Uterus (tissue), 2 donors: ENCODE measurements at regions not wholly inside any gene's neighbourhood (a gene's known extent, or its start where the extent isn't known, plus 50 kb on each side); places are given as distances from the start of the nearest gene placed in this dataset.

Source experiments
- POLR2A ChIP-seq, 2 donors: fragments of 450-650 bp; IDR thresholded peaks; one replicate each; pipeline ENCODE4 v1.6.1; 2016; ENCODE audit warnings: antibody characterized with exemption in 2 of 2, mild to moderate bottlenecking in 1 of 2, moderate library complexity in 1 of 2
- TF ChIP-seq, protein P1 (sequence below), 4 experiments: fragments of 200-600 bp in 2 of 4; fragments of 450-650 bp in 2 of 4; sonication (generic) in 2 of 4; IDR thresholded peaks; one replicate each; pipeline ENCODE4 v1.5.1; 2016 to 2019; ENCODE audit warnings: antibody characterized with exemption in 4 of 4, mild to moderate bottlenecking in 2 of 4, moderate library complexity in 1 of 4

DNA sequence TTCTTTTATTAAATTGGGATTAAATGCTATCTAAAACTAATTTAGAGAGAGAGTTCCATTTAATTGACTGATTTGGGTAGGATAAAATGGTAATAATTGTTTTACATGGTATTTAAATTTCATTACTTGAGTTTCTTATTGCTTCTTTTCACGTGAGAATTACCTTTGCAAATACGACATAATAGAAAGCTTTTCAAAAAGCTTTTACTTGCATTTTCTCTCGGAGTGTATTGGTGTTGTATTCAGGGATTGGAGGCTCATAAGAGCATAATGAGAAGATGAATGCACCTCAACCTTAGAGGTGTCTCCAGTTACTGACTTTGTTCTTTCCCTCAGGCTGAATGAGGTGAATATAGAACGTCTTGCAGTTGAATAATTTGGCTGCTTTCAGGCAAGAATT, 67.4 kb upstream of the CPHXL start:
- no peak for TF ChIP-seq POLR2A (IDR thresholded peaks at IDR 0.05)
- TF ChIP-seq, protein P1, sequence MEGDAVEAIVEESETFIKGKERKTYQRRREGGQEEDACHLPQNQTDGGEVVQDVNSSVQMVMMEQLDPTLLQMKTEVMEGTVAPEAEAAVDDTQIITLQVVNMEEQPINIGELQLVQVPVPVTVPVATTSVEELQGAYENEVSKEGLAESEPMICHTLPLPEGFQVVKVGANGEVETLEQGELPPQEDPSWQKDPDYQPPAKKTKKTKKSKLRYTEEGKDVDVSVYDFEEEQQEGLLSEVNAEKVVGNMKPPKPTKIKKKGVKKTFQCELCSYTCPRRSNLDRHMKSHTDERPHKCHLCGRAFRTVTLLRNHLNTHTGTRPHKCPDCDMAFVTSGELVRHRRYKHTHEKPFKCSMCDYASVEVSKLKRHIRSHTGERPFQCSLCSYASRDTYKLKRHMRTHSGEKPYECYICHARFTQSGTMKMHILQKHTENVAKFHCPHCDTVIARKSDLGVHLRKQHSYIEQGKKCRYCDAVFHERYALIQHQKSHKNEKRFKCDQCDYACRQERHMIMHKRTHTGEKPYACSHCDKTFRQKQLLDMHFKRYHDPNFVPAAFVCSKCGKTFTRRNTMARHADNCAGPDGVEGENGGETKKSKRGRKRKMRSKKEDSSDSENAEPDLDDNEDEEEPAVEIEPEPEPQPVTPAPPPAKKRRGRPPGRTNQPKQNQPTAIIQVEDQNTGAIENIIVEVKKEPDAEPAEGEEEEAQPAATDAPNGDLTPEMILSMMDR (IDR thresholded peaks at IDR 0.05), result no peak
